HT-29 (cell line): ENCODE measurements at regions not wholly inside any gene's neighbourhood (a gene's known extent, or its start where the extent isn't known, plus 50 kb on each side); places are given as distances from the start of the nearest gene placed in this dataset.
"Not testable (repeated sequence)": the region's sequence is repeated elsewhere in the genome, so short reads cannot be mapped to it uniquely, and the experiment has no call there.

Experiments used
- DNase-seq: peaks from one replicate; pipeline ENCODE4 v3.0.0-alpha.2; 2015; ENCODE audit warnings: low spot score

DNA sequence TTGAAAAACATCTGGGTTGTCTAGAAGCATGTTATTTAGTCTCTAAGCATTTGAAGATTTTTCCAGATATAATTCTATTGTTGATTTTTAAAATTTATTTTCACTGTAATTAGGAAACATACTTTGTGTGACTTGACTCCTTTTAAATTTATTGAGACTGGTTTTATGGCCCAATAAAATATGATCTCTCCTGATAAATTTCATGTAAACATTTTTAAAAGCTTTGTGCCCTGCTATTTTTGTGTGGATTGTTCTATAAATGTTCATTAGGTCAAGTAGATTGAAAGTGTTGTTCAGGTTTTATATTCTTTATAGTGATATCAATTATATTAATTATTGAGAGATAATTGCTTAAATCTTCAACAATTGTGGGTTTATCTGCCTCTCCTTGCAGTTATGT is 105.4 kb downstream of the RFX6 start:
- DNase-seq: no peak

DNA sequence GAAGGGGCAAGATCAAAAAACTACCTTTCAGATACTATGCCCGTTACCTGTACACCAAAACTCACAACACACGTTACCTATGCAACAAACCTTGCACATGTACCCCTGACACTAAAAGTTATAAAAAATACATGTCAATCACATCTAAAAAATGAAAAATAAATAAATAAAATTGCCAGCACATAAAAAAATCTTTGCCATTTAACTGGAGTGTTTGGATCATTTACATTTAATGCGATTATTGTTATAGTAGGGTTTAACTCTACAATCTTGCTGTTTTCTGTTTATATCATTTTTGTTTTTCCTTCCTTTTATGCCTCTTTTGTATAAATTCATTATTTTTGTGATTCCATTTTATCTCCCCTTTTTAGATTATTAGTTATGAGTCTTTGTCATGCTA is 106.3 kb downstream of the RFX6 start:
- DNase-seq: no peak

DNA sequence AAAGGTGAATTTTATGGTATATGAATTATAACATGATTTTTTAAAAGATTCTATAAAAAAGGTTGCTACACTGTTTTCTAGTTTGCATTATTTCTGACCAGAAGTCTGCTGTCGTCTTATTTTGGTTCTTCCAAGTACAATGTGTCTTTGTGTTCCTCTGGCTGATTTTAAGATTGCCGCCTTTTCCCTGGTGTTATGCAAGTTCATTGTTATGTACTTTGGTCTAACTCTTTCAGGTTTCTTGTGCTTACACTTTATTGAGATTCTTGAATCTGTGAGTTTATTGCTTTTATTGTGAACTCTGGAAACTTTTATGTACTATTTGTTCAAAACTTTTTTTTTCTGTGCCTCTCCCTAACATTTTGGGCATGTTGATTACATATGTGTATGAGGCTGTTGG is 109.8 kb downstream of the RFX6 start:
- no peak for DNase-seq

DNA sequence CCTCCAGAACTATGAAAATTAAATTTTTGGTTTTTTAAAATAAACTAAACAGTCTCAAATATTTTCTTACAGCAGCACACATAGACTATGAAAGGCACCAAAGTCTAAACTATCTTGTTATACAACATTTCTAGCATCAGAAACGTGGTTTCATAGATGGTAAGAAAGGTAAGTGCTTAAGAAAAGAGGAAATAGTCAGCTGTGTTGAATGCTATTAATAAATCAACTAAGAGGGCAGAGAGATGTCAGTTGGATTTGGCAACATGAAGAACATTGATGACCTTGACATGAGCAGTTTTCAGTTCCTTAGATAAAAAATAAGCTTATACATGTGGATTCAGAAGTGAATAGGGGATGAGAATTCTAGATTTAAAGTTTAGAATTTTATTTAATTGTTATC is 113.6 kb downstream of the RFX6 start:
- no peak for DNase-seq

DNA sequence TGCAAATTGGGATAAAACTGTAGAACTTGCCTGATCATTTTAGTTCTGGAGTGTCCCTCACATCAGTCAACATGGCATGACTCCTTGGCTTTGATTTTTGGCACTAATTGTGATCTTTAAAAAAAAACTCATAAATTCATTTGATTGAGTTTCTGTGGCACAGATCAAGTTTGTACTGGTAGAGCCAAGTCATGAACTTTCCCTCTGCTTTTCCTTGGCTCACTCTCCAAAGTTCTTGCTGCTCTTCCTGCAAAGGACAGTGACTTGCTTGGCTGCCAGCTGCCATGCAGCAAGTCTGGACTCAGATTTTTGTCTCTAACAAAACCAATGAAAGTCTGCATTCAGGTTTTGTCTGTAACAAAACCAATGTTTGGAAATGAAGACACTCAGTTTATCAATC is 115.5 kb downstream of the RFX6 start:
- DNase-seq: no peak

DNA sequence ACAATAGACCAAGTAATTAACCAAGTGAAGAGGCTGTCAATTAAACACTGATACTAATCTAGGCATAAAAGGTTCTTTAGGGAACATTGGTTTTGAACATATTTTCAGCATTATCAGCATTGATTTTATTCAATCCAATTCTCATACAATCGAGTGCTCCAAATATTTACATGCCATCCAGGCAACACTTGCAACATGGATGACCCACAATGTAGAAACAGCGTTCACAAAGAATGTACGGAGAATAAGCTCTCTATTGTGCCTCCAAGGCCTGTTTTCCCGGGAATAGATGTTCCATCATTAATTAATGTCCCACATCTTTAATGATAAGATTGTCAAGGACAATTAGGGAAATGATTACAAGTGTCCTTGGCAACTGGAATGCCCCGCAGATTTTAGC is 117.4 kb downstream of the RFX6 start:
- DNase-seq: no peak

DNA sequence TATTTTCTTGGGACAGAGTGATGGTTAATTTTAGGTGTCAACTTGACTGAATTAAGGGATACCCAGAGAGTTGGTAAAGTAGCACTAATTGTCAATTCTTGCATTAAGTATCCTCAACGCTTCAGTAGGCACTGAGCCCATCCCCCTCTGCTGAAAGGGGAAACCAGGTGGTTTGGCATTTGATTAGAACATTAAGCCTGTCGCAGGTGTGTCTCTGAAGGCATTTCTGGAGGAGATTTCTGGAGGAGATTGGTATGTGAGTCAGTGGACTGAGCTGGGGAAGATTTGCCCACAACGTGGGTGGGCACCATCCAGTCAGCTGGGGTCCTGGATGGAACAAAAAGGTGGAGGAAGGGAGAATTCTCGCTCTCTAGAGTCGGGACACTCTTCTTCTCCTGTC is 119.8 kb downstream of the RFX6 start:
- DNase-seq: no peak

DNA sequence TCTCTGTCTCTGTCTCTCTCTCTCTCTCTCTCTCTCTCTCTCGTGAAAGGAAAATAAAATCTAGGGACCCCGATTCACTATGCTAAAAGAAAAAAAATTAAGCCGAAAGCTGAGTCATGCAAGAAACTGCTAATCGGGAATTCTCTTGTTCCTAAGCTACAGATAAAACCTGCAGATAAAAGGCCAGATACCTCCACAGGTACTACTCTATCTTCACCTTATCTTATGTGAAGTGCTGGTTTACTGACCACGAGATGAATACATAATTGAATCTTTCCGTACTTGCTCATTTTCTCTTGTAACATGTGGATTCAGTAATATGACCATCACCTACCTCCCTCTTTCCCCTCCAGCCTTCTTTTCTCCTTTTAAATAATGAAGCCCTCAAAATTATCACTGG is 120.5 kb downstream of the RFX6 start:
- no peak for DNase-seq

DNA sequence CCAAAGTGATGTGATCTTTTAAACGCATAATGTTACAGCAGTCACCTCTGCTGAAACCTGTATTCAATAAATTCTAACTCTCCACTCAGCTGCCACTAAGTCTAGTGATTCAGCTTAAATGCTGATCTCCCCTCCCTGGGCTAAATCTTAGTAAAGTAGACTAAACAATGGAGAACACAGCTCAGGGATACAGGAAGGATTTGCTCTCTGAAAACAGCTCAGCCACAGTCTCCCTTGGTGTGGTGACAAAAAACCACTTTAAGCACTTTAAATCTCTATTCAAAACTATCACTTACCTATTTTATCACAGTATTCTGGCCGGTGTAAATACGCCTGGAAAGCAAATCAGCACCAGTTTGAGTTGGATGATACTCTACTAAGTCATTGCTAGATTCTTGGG is 130.6 kb downstream of the RFX6 start:
- DNase-seq: no peak

DNA sequence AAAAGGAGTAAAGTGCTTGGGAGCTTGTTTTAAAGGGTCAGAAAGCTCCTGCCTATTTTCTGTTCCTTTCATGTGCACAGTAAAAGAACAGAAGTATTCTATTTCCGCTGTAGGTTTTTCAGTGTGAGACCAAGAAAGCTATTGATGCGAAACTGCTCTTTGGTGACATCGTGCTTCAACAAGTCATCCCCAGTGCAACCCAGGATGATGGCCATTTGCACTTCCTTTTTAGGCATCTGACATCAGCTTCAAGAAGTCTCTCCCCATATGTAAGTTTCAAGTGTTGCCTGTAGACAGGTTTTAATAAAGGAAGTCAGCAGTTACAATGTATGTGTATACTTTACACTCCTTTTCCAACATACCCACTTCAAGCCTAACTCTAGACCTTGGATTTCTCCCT is 131.6 kb downstream of the RFX6 start:
- no peak for DNase-seq

DNA sequence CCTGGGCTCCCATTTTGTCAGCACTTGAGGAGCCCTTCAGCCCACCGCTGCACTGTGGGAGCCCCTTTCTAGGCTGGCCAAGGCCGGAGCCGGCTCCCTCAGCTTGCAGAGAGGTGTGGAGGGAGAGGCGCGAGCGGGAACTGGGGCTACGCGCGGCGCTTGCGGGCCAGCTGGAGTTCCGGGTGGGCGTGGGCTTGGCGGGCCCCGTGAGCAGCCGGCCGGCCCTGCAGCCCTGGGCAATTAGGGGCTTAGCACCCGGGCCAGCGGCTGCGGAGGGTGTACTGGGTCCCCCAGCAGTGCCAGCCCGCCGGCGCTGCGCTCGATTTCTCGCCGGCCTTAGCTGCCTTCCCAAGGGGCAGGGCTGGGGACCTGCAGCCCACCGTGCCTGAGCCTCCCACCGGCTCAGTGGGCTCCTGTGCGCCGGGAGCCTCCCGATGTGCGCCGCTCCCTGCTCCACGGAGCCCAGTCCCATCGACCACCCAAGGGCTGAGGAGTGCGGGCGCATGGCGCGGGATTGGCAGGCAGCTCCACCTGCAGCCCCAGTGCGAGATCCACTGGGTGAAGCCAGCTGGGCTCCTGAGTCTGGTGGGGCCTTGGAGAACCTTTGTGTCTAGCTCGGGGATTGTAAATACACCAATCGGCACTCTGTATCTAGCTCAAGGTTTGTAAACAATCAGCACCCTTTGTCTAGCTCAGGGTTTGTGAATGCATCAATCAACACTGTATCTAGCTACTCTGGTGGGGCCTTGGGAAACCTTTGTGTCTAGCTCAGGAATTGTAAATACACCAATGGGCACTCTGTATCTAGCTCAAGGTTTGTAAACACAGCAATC is 137.8 kb downstream of the RFX6 start:
- DNase-seq: not testable (repeated sequence)

DNA sequence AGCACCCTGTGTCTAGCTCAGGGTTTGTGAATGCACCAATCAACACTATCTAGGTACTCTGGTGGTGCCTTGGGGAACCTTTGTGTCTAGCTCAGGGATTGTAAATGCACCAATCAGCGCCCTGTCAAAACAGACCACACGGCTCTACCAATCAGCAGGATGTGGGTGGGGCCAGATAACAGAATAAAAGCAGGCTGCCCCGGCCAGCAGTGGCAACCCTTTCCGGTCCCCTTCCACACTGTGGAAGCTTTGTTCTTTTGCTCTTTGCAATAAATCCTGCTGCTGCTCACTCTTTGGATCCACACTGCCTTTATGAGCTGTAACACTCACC is 138.4 kb downstream of the RFX6 start:
- not testable (repeated sequence) for DNase-seq

DNA sequence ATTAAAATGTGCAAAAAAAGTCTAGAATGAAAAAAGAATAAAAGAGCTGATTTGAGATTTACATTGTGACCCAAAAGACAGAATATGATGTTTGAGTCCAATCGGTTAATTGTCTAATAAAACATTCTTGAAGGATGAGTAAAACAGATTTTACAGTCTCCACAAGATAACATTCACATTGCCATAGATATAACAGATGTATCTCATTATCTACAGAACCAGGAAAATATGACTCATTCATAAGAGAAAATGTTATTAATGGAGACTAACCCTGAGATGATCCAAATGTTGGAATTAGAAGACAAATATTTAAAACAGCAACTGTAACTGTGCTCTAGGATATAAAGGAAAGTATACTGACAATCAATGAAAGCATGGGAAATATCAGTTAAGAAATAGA is 141.7 kb downstream of the RFX6 start:
- no peak for DNase-seq

DNA sequence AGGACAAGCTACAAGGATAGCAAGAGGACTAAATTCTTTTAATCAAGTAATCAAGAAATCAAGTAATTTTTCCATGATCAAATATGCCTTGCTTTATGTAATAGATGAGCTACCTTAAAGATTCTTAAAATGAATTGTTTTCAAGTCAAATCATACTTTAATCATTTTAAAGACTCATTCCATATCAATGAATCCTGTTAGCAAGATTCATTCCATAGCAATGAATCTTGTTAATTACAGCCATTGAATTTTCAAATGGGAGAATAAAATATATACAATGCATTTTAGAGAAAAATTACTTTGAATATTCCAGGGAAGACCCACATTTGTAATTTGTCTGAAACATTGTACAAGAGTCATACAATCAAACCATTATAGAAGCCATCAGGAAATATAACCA is 145.7 kb downstream of the RFX6 start:
- DNase-seq: no peak

DNA sequence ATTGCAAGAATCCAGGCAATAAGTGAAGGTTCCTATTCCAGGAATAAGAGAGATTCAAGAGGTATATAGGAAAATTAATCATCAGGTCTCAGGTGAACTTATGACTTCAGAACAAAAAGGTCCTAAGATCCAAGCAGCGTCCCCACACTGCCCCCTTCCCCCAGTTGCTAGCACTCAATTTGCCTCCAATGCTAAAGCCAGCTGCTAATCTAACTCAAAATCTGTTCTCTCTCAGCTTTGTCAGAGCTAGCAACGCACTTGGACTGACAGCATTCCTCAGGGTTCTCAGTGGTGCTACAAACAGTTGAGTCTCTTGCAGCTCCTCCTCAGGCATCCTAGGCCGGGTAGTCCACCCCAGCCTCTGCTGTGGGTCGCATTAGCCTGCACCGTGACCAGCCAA is 148.3 kb downstream of the RFX6 start:
- DNase-seq: no peak

DNA sequence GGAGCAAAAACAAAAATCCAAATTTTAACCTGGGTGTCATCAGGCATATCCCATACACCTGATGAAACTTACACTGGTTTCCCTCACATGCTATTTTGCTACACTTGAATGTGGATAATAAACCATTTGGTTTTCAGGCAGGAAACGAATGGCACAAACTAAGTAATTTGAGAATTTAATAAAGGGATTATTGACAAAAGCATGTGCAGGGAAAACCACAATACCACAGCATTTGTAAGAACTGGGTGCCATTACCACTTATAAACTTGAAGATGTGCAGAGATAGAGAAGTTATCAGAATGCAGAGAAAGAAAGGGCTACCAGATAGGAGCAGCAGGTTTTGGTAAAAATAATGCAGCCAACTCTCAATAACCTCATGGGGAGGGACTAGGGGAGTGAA is 151.2 kb downstream of the RFX6 start:
- DNase-seq: no peak

DNA sequence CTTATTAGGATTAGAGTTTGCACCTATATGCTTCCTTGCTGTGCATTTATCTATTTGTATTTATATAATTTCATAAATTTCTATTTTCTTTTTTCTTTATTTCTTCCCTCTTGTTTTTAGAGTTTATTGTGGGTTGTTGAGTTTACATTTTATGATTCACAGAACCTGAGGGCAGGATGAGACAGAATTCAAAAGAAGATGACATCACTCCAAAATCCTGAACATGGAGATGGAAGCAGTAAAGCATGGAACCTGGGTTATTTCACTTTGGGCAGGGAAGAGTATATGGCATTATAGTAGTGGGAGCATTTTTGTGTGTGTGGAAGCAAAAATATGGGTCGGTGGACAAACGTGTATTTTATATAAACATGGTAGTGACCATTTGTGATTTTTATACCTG is 157.5 kb downstream of the RFX6 start:
- DNase-seq: no peak

DNA sequence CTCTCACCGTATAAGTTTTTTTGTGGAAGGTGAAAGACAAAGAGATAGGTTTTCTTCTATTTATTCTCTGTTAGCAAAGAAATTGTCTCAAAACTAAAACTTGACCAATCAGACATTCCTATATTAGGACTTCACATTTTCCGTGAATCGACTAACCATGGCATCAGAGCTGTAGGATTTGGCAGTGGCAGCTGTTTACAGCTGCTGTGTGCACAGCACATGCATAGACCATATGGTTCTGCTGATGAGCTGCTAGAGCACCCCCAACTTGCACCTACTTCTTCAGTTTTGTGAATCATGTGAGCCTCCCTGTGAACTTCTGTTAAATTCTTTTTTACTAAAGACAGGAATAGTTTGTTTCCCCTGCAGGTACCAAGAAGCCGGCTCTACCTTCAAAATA is 157.9 kb downstream of the RFX6 start:
- no peak for DNase-seq

DNA sequence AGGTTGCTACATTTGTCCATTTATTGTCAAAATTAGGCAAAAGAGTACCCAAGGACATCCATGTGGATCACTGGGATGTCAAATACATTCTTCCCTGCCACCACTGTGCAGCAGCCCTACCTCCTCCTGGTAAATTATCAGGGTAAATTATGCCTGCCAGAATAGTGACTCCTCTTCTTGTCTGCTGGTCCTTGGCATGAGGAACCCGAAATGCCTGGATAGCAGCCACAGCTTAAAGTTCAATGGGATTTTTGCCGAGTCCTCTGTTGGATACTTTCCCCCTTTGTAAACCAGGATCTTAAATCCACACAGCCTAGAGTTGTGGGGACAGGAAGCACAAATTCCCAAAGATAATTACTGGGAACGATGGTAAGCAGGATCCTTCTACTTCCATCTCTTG is 173.3 kb downstream of the RFX6 start:
- no peak for DNase-seq

DNA sequence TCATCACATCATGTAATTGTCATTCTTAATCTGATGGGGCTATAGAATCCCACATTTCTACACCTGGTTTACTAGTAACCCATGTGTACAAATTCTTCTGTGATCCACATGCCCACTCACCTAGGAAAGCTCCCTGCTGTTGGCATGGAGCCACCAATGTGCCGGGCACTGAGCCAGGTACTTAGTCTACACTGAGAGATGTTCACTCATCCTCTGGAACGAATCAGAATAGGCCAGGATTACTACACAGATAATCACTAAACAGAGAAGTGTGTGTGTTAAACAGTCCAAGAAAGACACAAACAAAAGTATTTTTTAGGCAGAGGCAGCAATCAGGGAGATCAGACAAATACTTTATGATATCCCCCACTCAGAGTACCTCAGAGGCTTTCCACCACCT is 193.2 kb upstream of the VGLL2 start:
- no peak for DNase-seq

DNA sequence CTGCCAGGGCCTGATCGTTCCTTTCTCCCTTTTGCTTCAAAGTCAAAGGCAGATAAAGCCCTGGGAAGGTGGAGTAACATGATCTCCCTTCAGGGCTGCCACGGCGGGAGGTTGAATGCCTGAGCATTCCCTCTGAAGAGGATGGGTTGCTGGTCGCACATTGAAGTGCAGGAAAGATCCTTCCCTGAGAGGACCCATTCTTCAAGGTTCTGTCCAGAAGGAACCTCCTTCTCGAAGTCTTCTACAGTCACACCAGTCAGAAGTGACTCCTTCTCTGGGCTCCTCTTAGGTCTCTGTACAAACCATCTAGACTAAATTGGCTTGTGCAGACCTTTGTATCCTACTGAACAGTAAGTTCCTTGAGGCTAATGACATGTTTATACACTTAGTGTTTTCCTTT is 192.6 kb upstream of the VGLL2 start:
- no peak for DNase-seq

DNA sequence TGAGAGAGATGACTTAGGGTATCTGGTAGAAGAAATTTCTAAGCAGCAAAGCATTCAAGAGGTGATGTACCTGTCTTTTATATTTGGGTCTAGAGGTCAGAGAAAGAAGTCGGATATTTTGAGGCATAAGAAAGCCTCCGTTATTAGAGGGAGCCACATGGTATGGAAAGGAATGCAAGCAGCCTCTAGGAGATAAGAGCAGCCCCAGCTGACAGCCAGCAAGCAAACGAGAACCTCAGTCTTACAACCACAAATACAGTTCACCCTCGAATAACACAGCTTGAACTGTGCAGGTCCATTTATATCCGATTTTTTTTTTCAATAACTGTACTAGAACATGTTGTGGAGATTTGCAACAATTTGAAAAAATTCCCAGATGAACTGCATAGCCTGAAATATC is 190.7 kb upstream of the VGLL2 start:
- no peak for DNase-seq

DNA sequence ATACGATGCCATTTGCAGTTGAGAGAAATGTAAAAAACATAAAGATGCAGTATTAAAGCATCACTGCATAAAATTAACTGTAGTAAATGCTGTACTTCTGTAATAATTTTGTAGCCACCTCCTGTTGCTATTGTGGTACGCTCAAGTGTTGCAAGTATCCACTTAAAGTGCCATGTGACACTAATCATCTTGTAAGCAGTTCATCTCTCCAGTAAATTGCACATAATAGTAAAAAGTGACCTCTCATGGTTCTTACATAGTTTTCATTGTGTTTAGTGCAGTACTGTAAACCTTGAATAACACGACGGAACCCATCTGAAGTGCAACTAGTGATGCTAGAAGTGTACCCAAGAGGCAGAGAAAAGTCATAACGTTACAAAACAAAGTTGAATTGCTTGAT is 190.1 kb upstream of the VGLL2 start:
- no peak for DNase-seq

DNA sequence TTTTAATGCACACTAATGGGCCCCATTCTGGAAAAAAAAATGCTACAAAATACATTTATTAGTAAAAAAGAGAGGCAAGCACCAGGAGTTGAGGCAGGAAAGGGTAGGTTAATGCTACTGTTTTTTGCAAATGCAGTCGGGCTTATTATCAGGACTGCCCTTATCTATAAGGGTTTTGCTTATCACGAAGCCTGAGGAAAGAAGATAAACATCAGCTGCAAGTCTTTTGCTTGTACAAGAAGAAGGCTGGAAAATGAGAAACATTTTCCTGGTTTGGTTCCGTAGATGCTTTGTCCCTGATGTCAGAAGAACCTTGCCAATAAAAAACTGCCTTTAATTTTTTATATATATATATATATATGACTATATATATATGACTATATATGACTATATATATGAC is 189.3 kb upstream of the VGLL2 start:
- DNase-seq: no peak
